ENCODE measurements at regions not wholly inside any gene's neighbourhood (a gene's known extent, or its start where the extent isn't known, plus 50 kb on each side); places are given as distances from the start of the nearest gene placed in this dataset.

- no peak for DNase-seq
- Histone ChIP-seq H3K4me1 (no peaks in the 10 kb centered on the region), H3K27me3 (no peaks in the 10 kb centered on the region), H3K4me3 (no peak overlapping the region), H3K9me3 (no peaks in the 10 kb centered on the region), H3K36me3 (no peaks in the 10 kb centered on the region), H3K27ac (no peak overlapping the region)
- TF ChIP-seq EP300 (IDR thresholded peaks at IDR 0.05; ENCODE audit: low read depth) (no peak), CTCF (IDR thresholded peaks at IDR 0.05) (no peak), POLR2AphosphoS5 (IDR thresholded peaks at IDR 0.05) (no peak), POLR2A (IDR thresholded peaks at IDR 0.05) (no peak)
- in situ Hi-C loops (cut with MboI; ENCODE audit: low pct_ligation_motif_present in 1 of 4, low pct_unique_long_range_greater_than_20kb in 1 of 4, low sequenced_read_pairs in 3 of 4), result no loop called here
- intact Hi-C loops (cut with DNase I; ENCODE audit: low total_unique reads), result no loop called here
- WGBS, 2 donors (ENCODE audit: low coverage in 1 of 2), result 57 to 74% methylated on average over 2 to 9 of the region's 9 CpGs
Measured at GRCh38 chr15:29410338-29410737, 140.7 kb upstream of the NSMCE3 start.

- no peaks in the 10 kb centered on the region for H3K36me3 ChIP-seq
- H3K4me1 ChIP-seq, result no peaks in the 10 kb centered on the region
- in situ Hi-C loops (cut with MboI; ENCODE audit: low pct_ligation_motif_present in 1 of 4, low pct_unique_long_range_greater_than_20kb in 1 of 4, low sequenced_read_pairs in 3 of 4) (no loop called here), intact Hi-C loops (cut with DNase I; ENCODE audit: low total_unique reads) (no loop called here)
- no peak for TF ChIP-seq POLR2AphosphoS5 (IDR thresholded peaks at IDR 0.05)
- no peak for TF ChIP-seq POLR2A (IDR thresholded peaks at IDR 0.05)
- TF ChIP-seq EP300 (IDR thresholded peaks at IDR 0.05; ENCODE audit: low read depth), result no peak
- TF ChIP-seq CTCF (IDR thresholded peaks at IDR 0.05), result no peak
- H3K27me3 ChIP-seq, result no peaks in the 10 kb centered on the region
- no peaks in the 10 kb centered on the region for H3K9me3 ChIP-seq
- no peak overlapping the region for H3K27ac ChIP-seq
- no peak overlapping the region for H3K4me3 ChIP-seq
- no peak for DNase-seq
- WGBS, 2 donors (ENCODE audit: low coverage in 1 of 2), result 76 to 79% methylated on average over 5 to 8 of the region's 8 CpGs
Measured at GRCh38 chr15:29409890-29410289, 140.3 kb upstream of the NSMCE3 start.

GRCh38 chr15:29405564-29405963, 135.9 kb upstream of the NSMCE3 start:
- H3K4me3 ChIP-seq, result no peak overlapping the region
- intact Hi-C loops (cut with DNase I; ENCODE audit: low total_unique reads) (no loop called here), in situ Hi-C loops (cut with MboI; ENCODE audit: low pct_ligation_motif_present in 1 of 4, low pct_unique_long_range_greater_than_20kb in 1 of 4, low sequenced_read_pairs in 3 of 4) (no loop called here)
- no peaks in the 10 kb centered on the region for H3K9me3 ChIP-seq
- no peak for DNase-seq
- H3K27me3 ChIP-seq, result no peaks in the 10 kb centered on the region
- no peaks in the 10 kb centered on the region for H3K36me3 ChIP-seq
- H3K4me1 ChIP-seq, result peaks cover 0 to 11% (median 7%) of the 10 kb centered on the region in 4 donors
- WGBS, 2 donors (ENCODE audit: low coverage in 1 of 2), result 96% methylated on average over 12 of the region's 12 CpGs; no CpG with 5 or more reads in 1 of the 2 donors
- no peak overlapping the region for H3K27ac ChIP-seq
- no peak for TF ChIP-seq CTCF (IDR thresholded peaks at IDR 0.05)
- no peak for TF ChIP-seq EP300 (IDR thresholded peaks at IDR 0.05; ENCODE audit: low read depth)
- TF ChIP-seq POLR2AphosphoS5 (IDR thresholded peaks at IDR 0.05), result no peak
- TF ChIP-seq POLR2A (IDR thresholded peaks at IDR 0.05), result no peak

GRCh38 chr15:29403772-29404171, 134.2 kb upstream of the NSMCE3 start:
- in situ Hi-C loops (cut with MboI; ENCODE audit: low pct_ligation_motif_present in 1 of 4, low pct_unique_long_range_greater_than_20kb in 1 of 4, low sequenced_read_pairs in 3 of 4), result no loop called here
- Histone ChIP-seq H3K4me1 (peaks cover 0 to 11% (median 7%) of the 10 kb centered on the region in 4 donors), H3K27me3 (no peaks in the 10 kb centered on the region), H3K4me3 (no peak overlapping the region), H3K36me3 (no peaks in the 10 kb centered on the region), H3K27ac (no peak overlapping the region), H3K9me3 (no peaks in the 10 kb centered on the region)
- no peak for DNase-seq
- no peak for TF ChIP-seq CTCF (IDR thresholded peaks at IDR 0.05)
- TF ChIP-seq EP300 (IDR thresholded peaks at IDR 0.05; ENCODE audit: low read depth), result no peak
- TF ChIP-seq POLR2A (IDR thresholded peaks at IDR 0.05), result no peak
- TF ChIP-seq POLR2AphosphoS5 (IDR thresholded peaks at IDR 0.05), result no peak
- intact Hi-C loops (cut with DNase I; ENCODE audit: low total_unique reads), result no loop called here
- WGBS, 2 donors (ENCODE audit: low coverage in 1 of 2), result 60 to 61% methylated on average over 1 to 8 of the region's 8 CpGs
